HG03565 (cell line): ENCODE measurements at regions not wholly inside any gene's neighbourhood (a gene's known extent, or its start where the extent isn't known, plus 50 kb on each side); places are given as distances from the start of the nearest gene placed in this dataset.

ENCODE experiments used
- ATAC-seq: cut with Tn5 transposase; IDR thresholded peaks from one replicate; pipeline ENCODE4 v1.9.1; 2021; ENCODE audit warnings: mild to moderate bottlenecking, moderate library complexity; ENCODE audit not compliant: unreplicated experiment

DNA sequence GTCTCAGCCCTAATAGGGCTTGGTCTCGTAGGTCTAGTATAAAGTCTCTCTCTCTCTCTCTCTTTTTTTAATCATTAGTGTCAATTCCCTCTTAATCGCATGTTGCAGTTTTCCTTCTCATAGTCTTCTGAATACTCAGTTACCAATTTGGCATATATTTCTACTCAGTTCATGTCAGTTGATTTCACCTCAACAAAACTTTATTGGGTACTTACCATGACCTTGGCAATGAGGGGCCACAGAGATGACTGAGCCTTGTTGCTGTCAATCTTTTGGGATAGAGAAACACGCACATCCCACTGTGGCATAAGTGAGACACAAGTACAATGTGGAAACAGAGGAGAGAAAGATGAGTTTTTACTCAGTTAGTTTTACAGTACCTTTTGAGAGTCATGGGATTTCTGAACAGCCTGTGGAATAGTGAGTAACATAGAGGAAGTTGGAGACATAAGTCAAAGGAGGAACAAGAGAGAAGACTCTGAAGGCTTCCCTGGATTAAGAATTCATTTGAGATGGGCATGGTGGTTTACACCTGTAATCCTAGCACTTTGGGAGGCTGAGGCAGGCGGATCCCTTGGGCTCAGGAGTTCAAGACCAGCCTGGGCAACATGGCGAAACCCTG lies 150.2 kb upstream of the CBLB start:
- ATAC-seq = no peak

DNA sequence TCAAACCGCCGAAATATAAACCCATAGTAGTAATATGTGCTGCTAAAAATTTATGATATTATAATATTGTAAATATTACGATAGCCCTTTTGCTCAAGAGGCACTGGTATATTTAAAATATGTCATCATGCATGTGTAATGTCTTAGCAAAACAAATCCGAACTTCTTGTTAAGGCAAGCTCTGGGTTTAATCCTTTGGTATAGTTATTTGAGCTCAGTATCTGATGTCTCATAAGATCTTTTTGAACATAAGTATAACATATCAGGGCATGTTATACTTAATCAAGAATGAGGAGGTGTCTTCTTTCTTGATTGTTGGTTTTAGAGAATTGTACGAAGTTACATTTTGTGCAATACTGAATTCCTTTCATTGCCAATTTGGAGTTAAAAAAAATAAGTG lies 154.1 kb upstream of the CBLB start:
- ATAC-seq = no peak

DNA sequence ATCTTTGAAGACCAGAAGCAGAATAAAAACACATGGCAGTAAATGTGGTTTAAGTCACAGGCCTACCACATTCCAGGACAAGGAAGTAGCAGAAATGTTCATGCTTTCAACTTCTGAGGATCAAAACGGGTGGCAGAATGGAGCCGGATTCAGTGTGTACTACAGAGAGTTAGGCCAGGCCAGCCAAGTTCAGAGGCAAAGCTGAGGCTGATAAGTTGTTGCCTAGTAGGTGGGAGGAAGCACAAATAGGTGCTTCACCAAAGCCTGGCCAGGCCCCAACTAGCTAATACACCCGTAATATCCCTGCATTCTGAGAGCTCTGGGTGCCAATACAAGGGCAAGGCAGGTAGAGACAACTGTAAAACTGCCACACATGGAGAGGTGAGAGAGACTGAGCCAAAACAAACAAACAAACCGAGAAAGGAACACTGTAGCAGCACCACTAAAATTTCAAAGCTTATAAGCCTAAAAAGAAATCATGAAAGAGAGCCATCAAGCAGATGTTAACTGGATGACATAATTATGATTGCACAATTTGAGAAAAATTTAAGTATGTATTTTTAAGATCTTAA lies 156.4 kb upstream of the CBLB start:
- ATAC-seq = no peak

DNA sequence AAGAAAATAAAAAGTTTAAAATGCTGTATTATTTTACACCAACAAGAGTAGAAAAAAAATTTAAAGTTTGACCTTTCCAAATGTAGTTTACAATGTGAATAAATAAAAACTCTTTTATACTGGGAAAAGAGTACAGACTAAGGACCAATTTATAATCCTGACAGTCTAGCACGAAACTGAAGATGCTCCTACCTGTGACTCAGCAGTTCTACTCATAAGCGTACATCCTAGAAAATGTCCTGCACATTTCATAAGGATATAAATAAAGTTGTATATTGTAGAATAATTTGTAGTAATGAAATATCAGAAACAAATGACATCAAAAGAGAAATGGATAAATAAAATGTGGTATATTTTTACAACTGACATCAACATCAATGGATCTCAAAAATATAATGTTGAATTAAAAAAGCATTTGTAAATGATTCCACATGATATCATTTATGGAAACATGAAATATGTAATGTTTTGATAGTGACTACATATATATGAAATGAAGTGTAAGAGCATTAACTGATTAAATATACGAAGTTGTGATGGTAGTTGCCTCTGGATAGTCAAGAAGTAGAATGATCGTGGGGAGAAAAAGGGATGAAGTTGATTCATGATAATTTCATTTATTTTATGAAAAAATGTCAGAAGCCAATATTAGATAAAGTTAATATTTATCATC lies 161.3 kb upstream of the CBLB start:
- no peak for ATAC-seq

DNA sequence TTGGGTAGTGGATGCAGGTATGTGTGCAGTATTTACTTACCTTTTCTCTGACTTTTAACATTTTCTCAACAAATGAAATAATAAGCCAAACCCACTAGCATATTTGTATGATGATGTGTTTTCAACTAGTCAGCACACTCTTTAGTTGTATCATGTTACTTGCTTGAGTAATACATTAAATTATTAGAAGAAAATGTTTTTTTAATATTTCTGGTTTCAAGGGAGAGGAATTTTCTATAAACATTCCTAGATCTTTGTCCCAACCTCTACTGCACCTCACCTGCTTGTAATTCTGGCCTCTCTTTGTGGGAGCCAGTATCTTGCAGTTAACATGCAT lies 161.8 kb upstream of the CBLB start:
- no peak for ATAC-seq

DNA sequence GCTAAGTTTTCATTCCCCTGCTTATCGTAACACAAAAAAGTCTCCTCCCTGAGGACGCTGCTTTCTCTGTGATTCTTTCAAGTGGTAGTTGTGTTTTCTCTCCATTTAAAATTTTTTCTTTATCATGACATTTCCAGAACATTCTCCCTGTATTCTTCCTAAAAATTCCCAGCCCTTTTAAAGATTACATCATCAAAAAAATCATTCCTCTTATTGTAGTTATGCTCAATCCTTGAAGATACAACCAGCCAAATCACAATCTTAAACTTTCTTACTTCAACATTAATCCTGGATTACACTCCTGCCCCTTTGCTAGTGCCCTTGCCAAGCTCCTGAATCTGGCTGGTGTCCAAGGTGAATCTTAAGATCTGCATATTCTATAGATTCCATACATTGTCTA lies 163.7 kb upstream of the CBLB start:
- ATAC-seq = no peak

DNA sequence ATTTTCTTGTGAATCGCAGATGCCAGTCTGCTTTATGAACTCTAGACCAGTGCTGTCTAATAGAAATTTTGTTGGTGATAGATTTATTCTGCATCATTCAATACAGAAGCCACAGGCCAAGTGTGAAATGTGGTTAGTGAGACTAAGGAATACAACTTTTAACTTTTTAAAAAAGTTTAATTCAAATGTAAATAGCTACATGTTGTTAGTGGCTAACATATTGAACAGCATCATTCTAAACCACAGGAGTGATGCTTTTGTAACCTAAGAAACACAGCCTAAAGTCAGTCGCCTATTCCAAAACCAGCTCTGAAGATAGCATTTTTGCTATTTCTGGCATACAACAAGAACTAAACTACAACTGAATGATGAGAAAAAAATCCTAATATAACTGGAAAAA lies 164.8 kb upstream of the CBLB start:
- ATAC-seq = no peak

DNA sequence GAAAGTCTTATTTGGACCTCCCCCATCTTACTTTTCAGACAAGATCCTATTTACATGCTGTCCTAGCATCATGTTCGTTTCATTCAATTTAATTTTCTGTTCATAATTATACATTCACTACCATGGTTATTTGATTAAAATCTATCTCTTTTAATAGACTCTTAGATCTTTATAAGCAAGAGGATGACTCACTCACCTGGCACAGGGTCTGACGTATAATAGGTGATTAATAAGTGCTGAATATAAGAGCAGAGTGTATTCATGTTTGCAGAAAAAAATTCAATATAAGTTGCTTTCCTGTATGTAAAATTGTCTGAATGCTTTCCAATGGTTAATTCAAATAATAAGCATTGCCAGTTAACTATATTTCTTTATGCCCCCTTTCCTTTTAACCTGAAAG lies 165.5 kb upstream of the CBLB start:
- ATAC-seq = no peak

DNA sequence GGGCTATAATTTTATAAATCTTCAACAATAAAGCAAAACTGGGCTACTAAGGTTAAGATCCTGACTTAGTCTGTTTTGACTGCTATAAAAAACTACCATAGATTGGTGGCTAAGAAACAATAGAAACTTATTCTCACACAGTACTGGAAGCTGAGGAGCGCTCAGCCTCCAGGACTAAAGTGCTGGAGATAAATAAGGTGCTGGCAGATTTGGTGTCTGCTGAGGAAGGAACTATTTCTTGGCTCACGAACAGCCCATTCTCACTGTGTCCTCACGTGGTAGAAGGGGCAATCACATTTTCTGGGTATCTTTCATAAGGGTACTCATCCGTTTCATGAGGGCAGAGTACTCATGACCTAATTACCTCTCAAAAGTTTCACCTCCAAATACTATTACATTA lies 166.8 kb upstream of the CBLB start:
- ATAC-seq = no peak

DNA sequence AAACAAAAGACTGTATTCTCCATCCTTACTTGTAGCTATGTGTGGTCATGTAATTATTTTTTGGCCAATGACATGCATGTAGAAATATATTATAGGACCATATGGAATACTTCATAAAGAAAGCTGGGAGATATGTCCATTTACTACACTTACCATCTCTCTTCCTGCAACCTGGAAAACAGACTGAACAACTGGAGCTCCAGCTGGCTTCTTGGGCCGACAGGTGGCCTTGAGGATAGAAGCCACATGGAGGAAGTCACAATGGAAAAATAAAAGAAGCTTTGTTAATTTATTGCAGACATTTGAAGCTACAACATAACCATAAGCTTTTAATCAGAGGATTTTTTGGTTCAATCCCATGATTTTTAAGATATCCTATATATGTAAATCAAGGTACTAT lies 167.9 kb upstream of the CBLB start:
- no peak for ATAC-seq

DNA sequence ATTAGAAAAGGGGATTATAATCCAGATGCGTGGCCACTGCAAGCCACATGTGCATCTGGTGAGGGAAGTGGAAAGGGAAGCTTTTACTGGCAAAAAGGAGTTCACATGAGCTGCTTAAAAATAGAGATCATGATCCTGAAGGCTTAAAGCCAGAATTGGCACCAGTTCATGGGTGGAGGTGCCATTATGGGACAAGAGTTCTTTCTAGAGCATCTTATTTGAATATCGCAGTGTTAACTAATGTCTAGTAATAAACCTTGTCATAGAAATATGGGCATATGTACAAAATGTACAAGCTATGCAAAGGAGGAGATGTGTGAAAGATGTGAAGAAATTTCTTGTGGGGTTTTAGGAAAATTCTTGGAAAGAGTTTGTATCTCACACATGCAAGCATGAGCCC lies 178.4 kb upstream of the CBLB start:
- ATAC-seq = no peak

DNA sequence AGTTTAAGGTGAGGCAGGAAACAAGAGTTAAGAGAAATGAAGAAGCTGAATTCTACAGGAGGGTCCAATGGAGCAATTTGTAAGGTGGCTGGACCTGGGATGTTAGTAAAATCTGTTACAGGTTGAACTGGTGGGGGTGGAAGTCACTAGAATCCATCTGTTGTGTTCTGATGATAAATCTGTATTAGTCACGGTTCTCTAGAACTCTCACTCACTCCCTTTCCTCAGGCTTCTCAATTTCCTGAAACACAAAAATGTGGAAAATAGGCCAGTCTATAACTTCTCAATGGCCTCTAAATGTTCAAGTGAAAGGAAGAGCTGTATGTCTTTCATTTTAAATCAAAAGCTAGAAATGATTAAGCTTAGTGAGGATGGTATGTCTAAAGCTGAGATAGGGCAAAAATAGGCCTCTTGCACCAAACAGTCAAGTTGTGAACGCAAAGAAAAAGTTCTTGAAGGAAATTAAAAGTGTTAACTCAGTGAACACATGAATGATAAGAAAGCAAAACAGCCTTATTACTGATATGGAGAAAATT lies 180.2 kb upstream of the CBLB start:
- ATAC-seq = no peak

DNA sequence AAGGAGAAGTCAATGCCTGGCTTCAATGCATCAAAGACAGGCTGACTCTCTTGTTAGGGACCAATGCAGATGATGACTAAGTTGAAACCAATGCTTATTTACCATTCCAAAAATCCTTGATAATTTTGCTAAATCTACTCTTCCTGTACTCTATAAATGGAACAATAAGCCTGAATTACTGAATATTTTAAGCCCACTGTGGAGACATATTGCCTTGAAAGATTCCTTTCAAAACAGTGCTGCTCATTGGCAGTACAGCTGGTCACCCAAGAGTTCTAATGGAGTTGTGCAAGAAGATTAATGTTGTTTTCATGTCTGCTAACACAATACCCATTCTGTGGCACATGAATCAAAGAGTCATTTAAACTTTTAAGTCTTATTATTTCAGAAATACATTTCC lies 181.0 kb upstream of the CBLB start:
- ATAC-seq = no peak

DNA sequence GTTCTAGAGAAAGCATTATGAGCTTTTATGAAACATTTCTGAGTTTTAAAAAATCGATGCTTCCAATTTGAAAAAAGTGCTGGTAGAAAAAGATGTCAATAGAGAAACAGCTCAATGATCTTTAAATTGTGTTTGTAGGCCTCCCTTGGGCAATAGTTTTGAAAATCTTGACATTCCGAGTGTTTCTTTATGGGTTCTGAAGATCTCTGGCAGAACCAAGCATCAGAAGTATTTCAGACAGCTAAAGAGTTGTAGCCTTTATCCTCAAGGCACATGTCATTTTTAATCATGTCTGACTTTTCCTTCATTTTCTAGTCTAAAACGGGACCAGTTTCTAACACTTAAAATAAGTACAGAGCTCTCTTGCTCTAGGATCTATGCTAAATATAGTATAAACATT lies 188.1 kb upstream of the CBLB start:
- ATAC-seq = no peak

DNA sequence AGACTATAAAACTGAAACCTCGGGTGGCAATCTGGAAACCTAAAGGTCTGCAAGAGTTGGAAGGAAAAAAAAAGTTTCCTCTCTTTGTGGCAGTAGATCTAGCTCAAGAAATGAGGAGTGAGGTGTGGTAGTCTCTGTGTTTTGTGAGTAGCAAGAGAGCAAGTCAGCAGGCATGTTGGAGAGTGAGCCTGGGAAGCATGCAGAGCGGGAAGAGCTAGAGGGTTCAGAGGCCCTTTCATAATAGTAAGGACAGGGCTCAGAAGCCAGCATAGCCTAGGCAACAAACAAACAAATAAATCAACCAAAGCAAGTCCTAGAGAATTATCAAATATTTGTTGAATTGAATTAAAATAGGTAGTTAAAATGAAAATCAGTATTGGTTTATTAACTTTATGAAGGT lies 189.7 kb upstream of the CBLB start:
- ATAC-seq = no peak

DNA sequence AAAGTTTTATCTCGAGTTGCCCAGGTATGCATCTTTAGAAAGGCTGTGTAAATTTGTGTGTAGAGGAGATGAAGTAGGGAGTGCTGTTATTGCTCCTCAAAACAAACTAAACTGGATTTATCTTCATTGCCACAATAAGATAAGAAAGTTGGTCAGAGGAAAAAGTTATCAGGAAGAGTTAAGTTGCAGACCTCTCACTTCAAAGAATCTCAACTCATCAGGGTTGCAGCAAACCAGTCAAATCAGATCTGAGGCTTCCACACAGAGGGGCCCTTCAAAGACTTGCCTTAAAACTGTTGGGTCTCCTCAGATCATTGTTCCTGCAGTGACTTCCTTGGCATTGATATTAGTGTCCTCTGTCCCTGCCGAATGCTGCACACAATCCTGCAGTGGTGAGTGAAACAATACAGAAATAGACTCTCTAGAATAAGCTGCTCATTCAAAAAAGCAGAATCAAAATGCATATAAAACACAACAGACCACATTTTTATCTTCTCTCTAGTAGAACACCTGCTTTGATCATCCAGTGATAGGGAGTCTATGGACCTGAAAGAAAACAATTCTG lies 191.2 kb upstream of the CBLB start:
- ATAC-seq = no peak

DNA sequence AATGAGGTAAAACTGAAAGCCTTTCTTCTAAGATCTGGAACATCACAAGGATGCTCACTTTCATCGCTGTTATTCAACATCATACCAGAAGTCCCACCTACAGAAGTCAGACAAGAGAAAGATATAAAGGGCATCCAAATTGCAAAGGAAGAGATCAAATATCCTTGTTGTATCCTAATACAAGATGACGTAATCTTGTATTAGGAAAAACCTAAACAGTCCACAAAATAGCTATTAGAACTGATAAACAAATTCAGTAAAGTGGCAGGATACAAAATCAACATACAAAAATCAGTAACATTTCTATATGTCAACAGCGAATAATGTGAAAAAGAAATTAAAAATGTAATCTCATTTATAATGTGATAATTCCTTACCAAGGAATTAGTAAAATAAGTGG lies 195.1 kb upstream of the CBLB start:
- ATAC-seq = no peak

DNA sequence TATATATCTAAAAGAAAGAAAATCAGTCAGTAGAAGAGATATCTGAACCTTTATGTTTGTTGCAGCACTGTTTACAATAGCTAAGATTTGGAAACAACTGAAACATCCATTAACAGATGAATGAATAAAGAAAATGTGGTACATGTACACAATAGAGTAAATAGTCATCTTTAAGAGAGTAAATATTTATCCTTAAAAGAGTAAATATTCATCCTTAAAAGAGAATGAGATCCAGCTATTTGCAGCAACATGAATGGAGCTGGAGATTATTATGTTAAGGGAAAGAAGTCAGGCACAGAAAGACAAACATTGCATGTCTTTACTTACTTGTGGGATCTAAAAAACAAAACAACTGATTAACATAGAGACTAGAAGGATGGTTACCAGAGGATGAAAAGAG lies 197.0 kb upstream of the CBLB start:
- ATAC-seq = no peak

DNA sequence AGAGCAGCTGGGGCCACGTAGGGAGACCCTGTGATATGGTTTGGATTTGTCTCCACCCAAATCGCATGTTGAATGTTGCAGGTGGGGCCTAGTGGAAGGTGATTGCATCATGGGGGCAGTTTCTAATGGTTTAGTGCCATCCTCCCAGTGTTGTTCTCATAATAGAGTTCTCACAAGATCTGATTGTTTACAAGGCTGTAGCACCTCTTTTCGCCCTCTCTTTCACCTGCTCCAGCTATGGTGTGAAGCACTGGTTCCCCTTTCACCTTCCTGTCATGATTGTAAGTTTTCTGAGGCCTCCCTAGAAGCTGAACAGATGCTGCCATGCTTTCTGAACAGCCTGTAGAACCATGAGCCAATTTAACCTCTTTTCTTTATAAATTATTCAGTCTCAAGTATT lies 198.9 kb upstream of the CBLB start:
- peak; percentile 48 for ATAC-seq

DNA sequence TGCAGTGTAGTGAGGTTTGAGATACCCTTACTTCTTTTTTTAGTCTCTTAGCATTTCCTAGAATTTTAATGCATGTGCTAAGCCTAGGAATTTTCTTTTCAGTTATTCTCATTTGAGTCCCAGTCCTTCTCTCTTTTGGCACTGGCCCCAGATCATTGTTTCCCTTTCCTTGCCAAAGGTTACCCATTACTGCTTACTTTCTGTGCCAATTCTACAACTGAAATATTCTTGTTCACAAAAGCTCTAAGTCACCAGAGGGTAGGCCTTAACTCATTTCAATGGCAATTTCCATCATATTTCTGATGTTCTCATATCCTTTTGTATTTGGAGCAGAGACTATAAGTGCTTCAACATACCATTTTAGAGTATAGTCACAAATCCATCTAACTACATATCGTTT lies 199.6 kb upstream of the CBLB start:
- no peak for ATAC-seq

DNA sequence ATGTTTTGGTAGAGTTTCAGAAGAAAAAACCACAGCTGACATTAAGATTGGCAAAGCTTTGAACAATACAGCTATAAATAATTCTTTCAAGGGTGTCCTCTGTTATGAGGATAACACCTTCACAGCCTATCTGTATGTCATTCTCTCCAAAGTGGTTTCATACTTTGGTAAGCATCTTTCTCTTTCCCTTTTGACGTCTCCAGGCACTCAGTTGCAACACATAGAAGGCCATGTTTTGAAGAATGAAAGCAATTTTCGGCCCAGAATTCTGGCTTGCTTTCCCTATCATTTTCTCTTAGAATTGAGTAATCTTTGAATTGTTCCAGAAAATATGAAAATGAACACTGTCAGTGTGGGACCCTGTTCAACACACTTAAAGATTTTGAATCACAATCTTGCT lies 200.0 kb upstream of the CBLB start:
- peak; percentile 82 for ATAC-seq

DNA sequence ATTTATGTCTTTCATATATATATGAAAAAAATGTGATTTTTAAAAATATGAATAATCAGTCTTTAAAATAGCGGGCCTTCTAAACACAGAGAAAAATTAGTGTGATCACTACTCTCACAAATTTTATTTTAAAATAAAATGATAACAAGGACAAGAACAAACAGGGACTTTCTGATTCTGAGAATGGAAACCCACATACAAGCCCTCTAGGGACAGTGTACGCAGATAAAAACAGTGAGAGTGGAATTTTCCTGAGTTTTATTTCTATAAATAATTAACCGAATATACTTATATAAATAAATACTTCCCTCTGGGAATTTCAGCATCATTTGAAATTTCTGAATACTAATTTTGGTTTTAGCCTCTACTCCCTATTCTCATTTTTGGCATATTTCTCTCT lies 201.4 kb upstream of the CBLB start:
- ATAC-seq = no peak
